HCT116 (cell line): ENCODE measurements at regions not wholly inside any gene's neighbourhood (a gene's known extent, or its start where the extent isn't known, plus 50 kb on each side); places are given as distances from the start of the nearest gene placed in this dataset.

Experiments used
- ATAC-seq: fragments of 200-7000 bp; cut with Tn5 transposase; 2 replicates; pipeline ENCODE4 v1.9.1; 2020; ENCODE audit warnings: mild to moderate bottlenecking, moderate library complexity
- BruUV-seq: library from RNA; stranded (reverse); fragments of 400-500 nt; replicated peaks from 2 replicates; lab custom pipeline; 2021; lab: Mats Ljungman, UMichigan
- CTCF ChIA-PET: fragments of 300-600 bp; sonication (Branson Sonifier 250); formaldehyde crosslinking; loops from one replicate; lab custom pipeline; 2021; ENCODE audit warnings: antibody characterized with exemption; lab: Charles Lee
- POLR2A ChIA-PET: fragments of 300-600, 350-600 bp; sonication (Branson Sonifier 250); formaldehyde crosslinking; loops from one replicate; lab custom pipeline; 2021; ENCODE audit warnings: antibody characterized with exemption; lab: Charles Lee
- RAD21 ChIA-PET, 2 experiments: fragments of 300-600 bp; sonication (Branson Sonifier 250); formaldehyde crosslinking; loops; one replicate each; lab custom pipeline; 2023; ENCODE audit warnings: low total read pairs in 2 of 2; ENCODE audit not compliant: uncharacterized antibody in 2 of 2, unreplicated experiment in 2 of 2, low non-redundant PET in 1 of 2; lab: Charles Lee
- DNase-seq: peaks from one replicate; pipeline ENCODE4 v3.0.0-alpha.2; 2010; ENCODE audit warnings: low read depth, low spot score
- H2AFZ ChIP-seq: fragments of 200-600 bp; shearing (Covaris generic), sonication (generic); 2 replicates; pipeline ENCODE4 v1.6.1; 2017; ENCODE audit warnings: low read depth, mixed run types, mixed read lengths, antibody characterized with exemption, low read length; ENCODE audit not compliant: poor library complexity, severe bottlenecking
- H3K27ac ChIP-seq: 2 replicates; pipeline ENCODE4 v1.5.1; 2012; ENCODE audit warnings: low read depth, low read length
- H3K27me3 ChIP-seq: fragments of 200-600 bp; sonication (generic); 2 replicates; pipeline ENCODE4 v1.6.1; 2016; ENCODE audit warnings: mixed run types, low read length, mixed read lengths; ENCODE audit not compliant: insufficient read depth
- H3K36me3 ChIP-seq, 2 experiments: fragments of 200-500 bp in 1 of 2; fragments of 200-600 bp in 1 of 2; sonication (Bioruptor generic) in 1 of 2; sonication (generic) in 1 of 2; 2 replicates each; pipeline versions ENCODE4 v1.5.1 to v1.6.1; 2014 to 2016; ENCODE audit warnings: low read length in 2 of 2, inconsistent platforms in 1 of 2, mixed read lengths in 1 of 2, mixed run types in 1 of 2; ENCODE audit not compliant: insufficient read depth in 2 of 2, control insufficient read depth in 1 of 2
- H3K4me1 ChIP-seq, 2 experiments: fragments of 200-600 bp in 1 of 2; sonication (generic) in 1 of 2; 2 replicates each; pipeline versions ENCODE4 v1.5.1 to v1.6.1; 2012 to 2017; ENCODE audit warnings: low read length in 2 of 2, inconsistent platforms in 1 of 2, mild to moderate bottlenecking in 1 of 2, mixed read lengths in 1 of 2, mixed run types in 1 of 2, moderate library complexity in 1 of 2; ENCODE audit not compliant: insufficient read depth in 2 of 2, control insufficient read depth in 1 of 2
- H3K4me2 ChIP-seq: fragments of 200-600 bp; sonication (generic); 2 replicates; pipeline ENCODE4 v1.6.1; 2017; ENCODE audit warnings: mixed run types, low read length, mixed read lengths
- H3K4me3 ChIP-seq, 2 experiments: fragments of 200-600 bp in 1 of 2; sonication (generic) in 1 of 2; replicated peaks in 1 of 2; 2 replicates each; pipeline ENCODE4 v1.5.1; 2011 to 2016; ENCODE audit warnings: low read length in 2 of 2, control low read depth in 1 of 2, low read depth in 1 of 2, mild to moderate bottlenecking in 1 of 2, mixed read lengths in 1 of 2, mixed run types in 1 of 2
- H3K79me2 ChIP-seq: fragments of 200-600 bp; sonication (generic); 2 replicates; pipeline ENCODE4 v1.6.1; 2017; ENCODE audit warnings: mild to moderate bottlenecking, mixed run types, low read length, moderate library complexity, mixed read lengths; ENCODE audit not compliant: insufficient read depth
- H3K9ac ChIP-seq: fragments of 200-600 bp; sonication (generic); 2 replicates; pipeline ENCODE4 v1.6.1; 2016; ENCODE audit warnings: low read length, mixed read lengths
- H3K9me2 ChIP-seq: fragments of 200-600 bp; sonication (generic), shearing (Covaris generic); 2 replicates; pipeline ENCODE4 v1.6.1; 2017; ENCODE audit warnings: mixed run types, mild to moderate bottlenecking, moderate library complexity; ENCODE audit not compliant: insufficient read depth
- H3K9me3 ChIP-seq, 2 experiments: fragments of 200-500 bp in 1 of 2; fragments of 200-600 bp in 1 of 2; sonication (Bioruptor generic) in 1 of 2; sonication (generic) in 1 of 2; 2 replicates each; pipeline ENCODE4 v1.6.1; 2014 to 2017; ENCODE audit warnings: low read length in 2 of 2, mixed read lengths in 2 of 2, inconsistent platforms in 1 of 2, low read depth in 1 of 2, mild to moderate bottlenecking in 1 of 2, mixed run types in 1 of 2, moderate library complexity in 1 of 2; ENCODE audit not compliant: control insufficient read depth in 1 of 2, insufficient read depth in 1 of 2
- H4K20me1 ChIP-seq: fragments of 200-600 bp; sonication (generic), shearing (Covaris generic); 2 replicates; pipeline ENCODE4 v1.6.1; 2017; ENCODE audit warnings: mixed run types, mild to moderate bottlenecking, moderate library complexity; ENCODE audit not compliant: insufficient read depth
- CBX3 ChIP-seq: IDR thresholded peaks from 2 replicates; pipeline ENCODE4 v1.6.1; 2012; ENCODE audit warnings: low read depth
- CEBPB ChIP-seq: IDR thresholded peaks from 2 replicates; pipeline ENCODE4 v1.6.1; 2012; ENCODE audit warnings: low read depth
- EGR1 ChIP-seq: IDR thresholded peaks from 2 replicates; pipeline ENCODE4 v1.6.1; 2012; ENCODE audit warnings: low read depth
- ELF1 ChIP-seq: IDR thresholded peaks from 2 replicates; pipeline ENCODE4 v1.6.1; 2012; ENCODE audit warnings: low read depth, borderline replicate concordance
- EZH2phosphoT487 ChIP-seq: fragments of 200-600 bp; IDR thresholded peaks from 2 replicates; pipeline ENCODE4 v1.6.1; 2018; ENCODE audit warnings: antibody characterized with exemption, borderline replicate concordance
- JUND ChIP-seq: IDR thresholded peaks from 2 replicates; pipeline ENCODE4 v1.6.1; 2012
- MAX ChIP-seq: IDR thresholded peaks from 2 replicates; pipeline ENCODE4 v1.6.1; 2012
- POLR2A ChIP-seq: IDR thresholded peaks from 2 replicates; pipeline ENCODE4 v1.7.0; 2011; ENCODE audit warnings: borderline replicate concordance; ENCODE audit not compliant: insufficient read depth, insufficient read length; ENCODE audit errors: extremely low read depth
- POLR2AphosphoS5 ChIP-seq: IDR thresholded peaks from 2 replicates; pipeline ENCODE4 v1.6.1; 2011; ENCODE audit warnings: mild to moderate bottlenecking, low read depth, low read length, moderate library complexity
- RAD21 ChIP-seq: IDR thresholded peaks from 2 replicates; pipeline ENCODE4 v1.6.1; 2012; ENCODE audit warnings: low read depth, mild to moderate bottlenecking
- REST ChIP-seq: IDR thresholded peaks from 2 replicates; pipeline ENCODE4 v1.6.1; 2012; ENCODE audit warnings: low read depth
- SIN3A ChIP-seq: IDR thresholded peaks from 2 replicates; pipeline ENCODE4 v1.6.1; 2012; ENCODE audit warnings: low read depth
- TCF7L2 ChIP-seq: IDR thresholded peaks from 2 replicates; pipeline ENCODE4 v1.7.0; 2011; ENCODE audit warnings: borderline replicate concordance, inconsistent platforms; ENCODE audit not compliant: insufficient read depth, insufficient read length; ENCODE audit errors: extremely low read depth
- YY1 ChIP-seq: IDR thresholded peaks from 2 replicates; pipeline ENCODE4 v1.6.1; 2011; ENCODE audit warnings: low read length, low read depth, moderate library complexity, mild to moderate bottlenecking; ENCODE audit not compliant: insufficient replicate concordance; ENCODE audit errors: extremely low read depth
- ZBTB33 ChIP-seq: IDR thresholded peaks from 2 replicates; pipeline ENCODE4 v1.6.1; 2011; ENCODE audit warnings: mild to moderate bottlenecking, low read length, moderate library complexity; ENCODE audit not compliant: insufficient replicate concordance; ENCODE audit errors: extremely low read depth
- intact Hi-C: fragments of 100-400 bp; cut with micrococcal nuclease; formaldehyde crosslinking; loops from 2 replicates; pipeline ENCODE4 v1.10.0; 2022

- RAD21 ChIA-PET = no interaction called here
- TF ChIP-seq SIN3A (no peak), CEBPB (0 out of 2 replicates have a peak, but pooled peaks have one; percentile 12), CBX3 (no peak), ELF1 (no peak), EZH2phosphoT487 (no peak)
- DNase-seq = no peak
- Histone ChIP-seq H3K4me2 (no peak overlapping the region), H3K9ac (no peak overlapping the region), H3K9me2 (no peaks in the 10 kb centered on the region), H3K79me2 (no peaks in the 10 kb centered on the region), H3K27me3 (no peaks in the 10 kb centered on the region), H4K20me1 (no peaks in the 10 kb centered on the region), H3K4me1 (no peaks in the 10 kb centered on the region), H3K4me3 (no peak overlapping the region), H2AFZ (no peak overlapping the region), H3K27ac (no peak overlapping the region), H3K9me3 (no peaks in the 10 kb centered on the region), H3K36me3 (no peaks in the 10 kb centered on the region)
- no peak for ATAC-seq
- CTCF ChIA-PET = no interaction called here
- BruUV-seq = no TSS peak
- POLR2A ChIA-PET = no interaction called here
- intact Hi-C loops = no loop called here
Observed at GRCh38 chr1:198903203-198903602, 264.4 kb downstream of the PTPRC start.

- Histone ChIP-seq H3K9ac (no peak overlapping the region), H3K4me2 (no peak overlapping the region), H3K79me2 (no peaks in the 10 kb centered on the region; the same call in 1 of the 2 replicates), H3K9me2 (no peaks in the 10 kb centered on the region), H3K27me3 (no peaks in the 10 kb centered on the region), H4K20me1 (no peaks in the 10 kb centered on the region), H3K4me3 (no peak overlapping the region), H3K36me3 (no peaks in the 10 kb centered on the region), H3K9me3 (no peaks in the 10 kb centered on the region), H2AFZ (no peak overlapping the region), H3K27ac (no peak overlapping the region), H3K4me1 (no peaks in the 10 kb centered on the region)
- intact Hi-C loops = no loop called here
- BruUV-seq = no TSS peak
- ChIA-PET POLR2A (no interaction called here), RAD21 (no interaction called here), CTCF (no interaction called here)
- no peak for DNase-seq
- no peak for ATAC-seq
- TF ChIP-seq REST (no peak), MAX (no peak), ZBTB33 (no peak), YY1 (no peak), POLR2AphosphoS5 (no peak), RAD21 (no peak), EZH2phosphoT487 (no peak), JUND (no peak), TCF7L2 (no peak), EGR1 (no peak), POLR2A (no peak)
Observed at GRCh38 chr1:198903621-198904020, 264.8 kb downstream of the PTPRC start.
